GM21528 (cell line): ENCODE measurements at regions not wholly inside any gene's neighbourhood (a gene's known extent, or its start where the extent isn't known, plus 50 kb on each side); places are given as distances from the start of the nearest gene placed in this dataset.

ENCODE experiments used
- ATAC-seq: cut with Tn5 transposase; IDR thresholded peaks from one replicate; pipeline ENCODE4 v1.9.1; 2021; ENCODE audit warnings: mild to moderate bottlenecking, moderate library complexity; ENCODE audit not compliant: unreplicated experiment, low FRiP score

GRCh38 chr2:234288974-234289455 is 207.9 kb downstream of the ARL4C start:
- ATAC-seq: no peak

GRCh38 chr2:234287650-234288049 is 209.2 kb downstream of the ARL4C start:
- ATAC-seq: no peak

- no peak for ATAC-seq
These were observed 209.9 kb downstream of the ARL4C start for GRCh38 chr2:234286956-234287355.

GRCh38 chr2:234286118-234286598 is 210.7 kb downstream of the ARL4C start:
- no peak for ATAC-seq

DNA sequence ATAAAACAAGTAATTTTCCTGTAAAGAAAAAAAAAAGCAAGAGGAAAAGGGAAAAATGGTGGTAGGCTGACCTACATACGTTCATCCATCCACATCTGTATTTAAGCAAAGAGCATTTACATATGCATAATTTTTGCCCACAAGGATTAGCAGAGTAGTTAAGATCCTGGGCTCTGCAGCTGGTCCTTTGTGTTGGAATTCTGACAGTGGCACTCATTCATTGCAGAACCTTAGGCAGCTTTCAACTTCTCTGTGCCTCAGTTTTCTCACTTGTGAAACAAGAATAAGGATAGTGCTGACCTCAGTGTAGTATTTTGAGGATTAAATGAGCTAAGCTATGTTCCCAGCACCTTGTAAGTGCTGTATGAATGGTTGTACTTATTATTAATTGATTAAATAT is 211.3 kb downstream of the ARL4C start:
- ATAC-seq: no peak

- ATAC-seq: no peak
These were observed 217.2 kb downstream of the ARL4C start for GRCh38 chr2:234279637-234280036.

GRCh38 chr2:234278556-234279255 is 218.2 kb downstream of the ARL4C start:
- no peak for ATAC-seq

- no peak for ATAC-seq
These were observed 221.4 kb downstream of the ARL4C start for GRCh38 chr2:234275515-234275914.

- ATAC-seq: no peak
These were observed 222.8 kb downstream of the ARL4C start for GRCh38 chr2:234273887-234274584.

GRCh38 chr2:234272069-234272850 is 221.8 kb downstream of the SPP2 start:
- no peak for ATAC-seq

DNA sequence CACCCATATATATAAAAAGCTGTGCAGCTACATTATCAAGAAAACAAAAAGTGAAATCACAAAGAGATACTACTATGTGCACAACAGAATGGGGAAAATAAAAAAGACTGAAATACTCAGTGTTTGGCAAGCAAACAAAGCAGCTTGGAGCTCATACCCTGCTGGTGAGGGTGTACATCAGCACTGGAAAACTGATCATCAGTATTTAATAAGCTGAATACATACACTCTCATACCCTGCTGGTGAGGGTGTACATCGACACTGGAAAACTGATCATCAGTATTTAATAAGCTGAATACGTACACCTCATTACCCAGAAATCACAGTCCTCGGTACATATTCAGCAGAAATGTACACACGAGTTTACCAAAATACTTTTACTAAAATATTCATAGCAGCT is 220.8 kb downstream of the SPP2 start:
- ATAC-seq: no peak

- ATAC-seq: no peak
These were observed 219.3 kb downstream of the SPP2 start for GRCh38 chr2:234269769-234270204.

DNA sequence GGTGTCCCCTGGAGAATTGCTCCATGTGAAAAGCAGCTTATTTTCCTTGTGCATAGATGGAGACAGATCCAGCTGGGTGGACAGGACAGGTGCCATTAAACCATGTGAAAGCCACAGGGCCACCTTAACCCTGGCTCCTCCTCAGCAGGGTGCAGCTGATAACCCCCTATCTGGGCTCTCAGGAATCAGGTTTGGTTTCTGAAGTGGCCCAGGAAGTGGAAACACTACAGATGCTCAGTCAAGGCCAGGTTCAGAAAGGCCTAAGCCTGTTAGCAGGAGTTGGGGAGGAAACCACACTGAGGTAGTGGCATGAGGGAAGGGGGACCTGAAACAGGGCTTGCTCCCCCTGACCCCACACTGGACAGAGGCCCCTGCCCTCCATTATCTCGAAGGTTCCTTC is 217.0 kb downstream of the SPP2 start:
- no peak for ATAC-seq

DNA sequence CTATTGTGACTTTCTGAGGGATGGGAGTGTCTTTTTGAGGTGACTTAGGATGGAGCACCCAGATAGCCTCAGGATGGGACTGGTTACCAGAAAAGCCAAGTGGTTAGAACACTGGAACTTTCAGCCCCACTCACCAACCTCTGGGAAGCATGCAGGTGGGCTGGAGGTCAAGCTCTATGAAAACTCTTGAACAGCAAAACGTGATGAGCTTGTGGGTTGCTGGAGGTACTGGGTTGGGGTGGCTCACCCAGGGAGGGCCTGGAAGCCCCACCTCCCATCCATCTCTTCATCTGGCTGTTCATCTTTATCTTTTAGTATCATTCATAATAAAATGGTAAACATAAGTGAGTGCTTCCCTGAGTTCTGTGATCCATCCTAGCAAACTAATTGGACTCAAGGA is 216.4 kb downstream of the SPP2 start:
- no peak for ATAC-seq

GRCh38 chr2:234265206-234265605 is 214.7 kb downstream of the SPP2 start:
- no peak for ATAC-seq

GRCh38 chr2:234261736-234262135 is 211.2 kb downstream of the SPP2 start:
- no peak for ATAC-seq

- no peak for ATAC-seq
These were observed 208.9 kb downstream of the SPP2 start for GRCh38 chr2:234259440-234259839.

GRCh38 chr2:234258562-234259141 is 208.2 kb downstream of the SPP2 start:
- no peak for ATAC-seq

DNA sequence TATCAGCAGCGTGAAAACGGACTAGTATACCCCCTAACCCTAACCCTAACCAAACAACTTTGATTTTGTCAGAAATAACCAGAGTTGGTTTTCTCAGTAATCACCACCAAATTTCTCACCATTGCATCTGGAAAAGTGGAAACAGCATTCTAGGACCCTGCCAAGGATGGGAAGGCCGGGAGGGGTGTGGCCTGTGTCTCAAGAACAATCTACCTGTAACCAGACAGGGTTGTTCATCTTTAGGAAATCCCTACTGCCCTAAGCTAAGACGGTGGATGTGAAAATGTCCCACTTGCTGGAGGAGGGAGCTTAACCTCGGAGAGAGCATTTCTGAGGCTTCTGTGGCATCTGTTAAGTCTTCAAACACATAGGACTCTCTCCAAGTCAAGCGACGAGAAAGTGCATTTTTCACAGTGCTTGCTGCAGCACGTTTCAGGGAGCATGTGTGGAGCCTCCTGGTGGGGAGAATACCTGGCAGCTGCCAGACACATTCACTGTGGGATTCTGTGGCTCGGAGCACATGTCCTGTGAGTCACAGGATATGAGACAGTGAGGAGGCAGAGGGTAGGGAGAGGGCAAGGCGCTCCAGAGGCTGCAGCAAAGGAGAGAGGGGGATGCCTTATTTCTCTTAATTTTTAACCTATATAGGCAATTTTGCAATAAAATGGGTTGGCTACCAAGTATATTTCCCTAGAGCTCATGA is 207.5 kb downstream of the SPP2 start:
- ATAC-seq: no peak

GRCh38 chr2:234256516-234256915 is 206.0 kb downstream of the SPP2 start:
- no peak for ATAC-seq
